GM19025 (cell line): ENCODE measurements at regions not wholly inside any gene's neighbourhood (a gene's known extent, or its start where the extent isn't known, plus 50 kb on each side); places are given as distances from the start of the nearest gene placed in this dataset.
"Not testable (repeated sequence)": the region's sequence is repeated elsewhere in the genome, so short reads cannot be mapped to it uniquely, and the experiment has no call there.

Source experiments
- ATAC-seq: cut with Tn5 transposase; IDR thresholded peaks from one replicate; pipeline ENCODE4 v1.9.1; 2021; ENCODE audit warnings: mild to moderate bottlenecking, low read depth, moderate library complexity; ENCODE audit not compliant: unreplicated experiment

DNA sequence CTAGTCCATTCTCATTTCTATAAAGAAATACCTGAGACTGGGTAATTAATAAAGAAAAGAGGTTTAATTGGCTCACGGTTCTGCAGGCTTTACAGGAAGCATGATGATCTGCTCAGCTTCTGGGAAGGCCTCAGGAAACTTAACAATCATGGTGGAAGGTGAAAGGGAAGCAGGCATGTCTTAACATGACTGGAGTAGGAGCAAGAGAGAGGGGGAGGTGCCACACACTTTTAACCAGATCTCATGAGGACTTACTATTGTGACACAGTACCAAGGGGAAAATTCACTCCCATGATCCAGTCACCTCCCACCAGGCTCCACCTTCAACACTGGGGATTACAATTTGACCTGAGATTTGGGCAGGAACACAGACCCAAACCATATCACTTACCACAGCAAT, 310.1 kb downstream of the SH3GL2 start:
- ATAC-seq, result not testable (repeated sequence)

GRCh38 chr9:17894501-17895160, 315.8 kb downstream of the SH3GL2 start:
- no peak for ATAC-seq

- no peak for ATAC-seq
These were observed 321.7 kb downstream of the SH3GL2 start for GRCh38 chr9:17900606-17901005.

GRCh38 chr9:17905366-17905765, 326.5 kb downstream of the SH3GL2 start:
- ATAC-seq, result no peak

DNA sequence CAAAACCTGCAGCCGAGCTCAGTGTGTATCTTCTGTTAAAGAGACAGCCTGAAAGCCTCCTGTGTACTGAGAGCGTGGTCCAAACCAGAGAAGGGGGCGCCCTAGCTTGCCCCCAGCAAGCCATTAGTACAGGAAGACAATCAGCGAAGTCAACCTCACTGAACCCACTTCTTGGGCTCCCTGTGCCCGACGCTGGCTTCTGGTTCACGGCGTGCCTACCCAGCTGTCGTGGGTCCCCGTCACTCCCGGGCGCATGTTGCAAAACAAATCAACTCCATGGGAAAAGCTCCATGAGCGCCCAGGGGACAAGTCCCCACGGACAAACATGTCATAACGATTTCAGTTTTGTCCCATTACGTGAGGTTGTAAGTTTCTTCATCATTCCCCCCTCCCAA, 326.9 kb downstream of the SH3GL2 start:
- no peak for ATAC-seq

- ATAC-seq, result no peak
These were observed 327.4 kb downstream of the SH3GL2 start for GRCh38 chr9:17906176-17906840.

DNA sequence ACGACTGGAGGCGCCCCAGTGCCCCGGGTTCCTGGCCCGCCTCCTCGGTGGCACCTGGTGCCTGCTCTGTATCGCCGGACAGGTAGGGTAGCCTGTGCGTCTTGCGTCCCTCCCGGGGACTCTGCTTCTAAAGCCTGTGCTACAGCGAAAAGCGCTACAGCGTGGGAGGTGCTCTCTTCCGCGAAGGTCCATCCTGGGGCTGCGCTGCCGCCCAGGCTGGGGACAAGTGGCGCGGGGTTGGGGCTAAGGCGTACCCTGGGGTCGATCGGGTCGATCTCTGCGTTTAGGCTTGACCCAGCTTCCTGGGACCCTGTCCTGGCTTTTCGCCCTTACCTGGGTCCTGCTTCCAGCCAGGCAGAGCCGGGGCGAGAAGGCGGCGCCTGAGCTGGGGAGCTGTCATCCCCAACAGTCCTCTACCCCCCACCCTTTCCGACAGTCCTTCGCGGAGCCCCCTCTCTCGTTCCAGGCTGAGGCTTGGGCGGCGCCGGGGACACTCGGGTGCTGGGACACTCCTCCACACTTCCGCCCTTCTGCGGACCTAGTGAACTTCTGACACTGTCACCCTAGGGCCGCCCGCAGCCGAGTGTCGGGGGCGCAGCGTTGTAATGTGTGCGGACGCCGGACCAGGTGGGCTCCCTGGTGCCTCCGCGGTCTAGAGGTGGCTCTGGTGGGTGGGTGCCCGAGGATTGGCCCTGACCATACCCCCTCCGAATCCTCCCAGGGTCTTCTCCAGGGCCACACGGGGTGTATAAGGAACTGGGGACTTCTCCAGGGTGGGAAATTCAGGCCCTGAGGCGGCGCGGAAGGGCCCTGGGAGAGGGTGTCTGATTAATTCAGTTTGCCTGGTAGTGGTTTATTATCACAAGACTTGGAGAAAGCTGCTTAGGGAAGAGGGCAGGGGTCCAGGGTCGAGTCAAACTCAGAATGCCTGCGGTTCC, 328.2 kb downstream of the SH3GL2 start:
- ATAC-seq, result no peak

- ATAC-seq, result no peak
These were observed 329.1 kb downstream of the SH3GL2 start for GRCh38 chr9:17907779-17908508.

- no peak for ATAC-seq
These were observed 347.4 kb downstream of the SH3GL2 start for GRCh38 chr9:17926246-17926645.

- ATAC-seq, result no peak
These were observed 348.8 kb downstream of the SH3GL2 start for GRCh38 chr9:17927616-17928015.

GRCh38 chr9:17928228-17928627, 349.4 kb downstream of the SH3GL2 start:
- no peak for ATAC-seq

GRCh38 chr9:17928768-17929167, 349.9 kb downstream of the SH3GL2 start:
- ATAC-seq, result no peak

GRCh38 chr9:17929506-17929905, 350.6 kb downstream of the SH3GL2 start:
- ATAC-seq, result no peak

GRCh38 chr9:17930071-17930470, 351.2 kb downstream of the SH3GL2 start:
- ATAC-seq, result no peak

DNA sequence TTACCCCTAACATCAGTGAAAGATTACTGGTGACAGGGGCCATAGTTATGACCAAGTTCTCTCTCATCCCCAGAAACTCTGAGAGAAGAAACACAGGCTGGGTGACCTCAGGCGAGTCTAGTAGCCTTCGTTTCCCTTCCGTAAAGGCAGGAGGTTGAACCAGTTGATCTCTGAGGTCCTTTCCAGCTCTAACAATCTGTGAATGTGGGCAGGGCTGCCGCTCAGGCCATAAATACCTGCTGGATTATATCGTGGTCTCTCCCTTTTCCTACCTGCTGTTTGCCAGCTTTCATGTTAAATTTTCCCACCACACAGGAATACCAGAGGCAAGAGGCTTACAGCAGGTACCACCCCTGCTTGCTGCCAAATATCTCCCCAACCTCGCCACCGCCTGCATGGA, 357.5 kb downstream of the SH3GL2 start:
- no peak for ATAC-seq

- ATAC-seq, result no peak
These were observed 359.3 kb downstream of the SH3GL2 start for GRCh38 chr9:17938035-17938655.

- ATAC-seq, result no peak
These were observed 363.6 kb downstream of the SH3GL2 start for GRCh38 chr9:17942498-17942897.

DNA sequence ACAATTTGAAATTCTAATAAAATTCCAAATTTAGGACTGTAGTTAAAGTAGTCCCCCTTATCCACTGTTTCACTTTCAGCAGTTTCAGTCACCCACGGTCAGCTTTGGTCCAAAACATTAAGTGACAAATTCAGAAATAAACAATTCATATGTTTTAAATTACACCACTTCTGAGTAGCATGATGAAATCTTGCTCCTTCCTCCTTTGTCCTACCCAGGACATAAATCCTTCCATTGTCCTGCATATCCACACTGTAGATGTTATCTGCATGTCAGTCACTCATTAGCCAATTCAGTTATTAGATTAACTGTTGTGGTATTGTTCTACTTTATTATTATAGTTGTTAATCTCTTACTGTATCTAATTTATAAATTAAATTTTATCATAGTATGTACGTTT, 376.5 kb downstream of the SH3GL2 start:
- no peak for ATAC-seq

DNA sequence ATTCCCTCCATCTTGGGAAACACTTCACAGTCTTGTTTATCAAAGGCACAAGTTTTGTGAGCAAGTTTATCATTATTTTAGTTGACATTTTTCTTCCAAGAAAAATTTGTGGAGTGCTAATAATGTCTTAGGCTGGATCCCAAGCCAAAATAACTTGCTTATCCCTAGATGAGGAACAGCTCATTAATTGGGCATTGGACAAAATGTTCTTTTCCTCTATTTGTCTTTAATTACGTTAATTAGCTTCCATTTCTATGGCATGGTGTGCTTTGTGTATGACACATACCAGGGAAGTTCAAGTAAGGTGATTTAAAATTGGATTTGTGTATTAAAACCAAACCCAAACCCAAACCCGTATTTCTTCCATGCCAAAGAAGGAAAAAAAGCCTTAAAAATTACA, 379.5 kb downstream of the SH3GL2 start:
- ATAC-seq, result no peak

GRCh38 chr9:17962747-17963146, 383.9 kb downstream of the SH3GL2 start:
- no peak for ATAC-seq
